ENCODE measurements at regions not wholly inside any gene's neighbourhood (a gene's known extent, or its start where the extent isn't known, plus 50 kb on each side); places are given as distances from the start of the nearest gene placed in this dataset.

GRCh38 chr16:17817943-17818342, 347.2 kb upstream of the XYLT1 start:
- TF ChIP-seq POLR2AphosphoS5 (IDR thresholded peaks at IDR 0.05), result no peak
- TF ChIP-seq POLR2A (IDR thresholded peaks at IDR 0.05), result no peak
